HG02981 (cell line): ENCODE measurements at regions not wholly inside any gene's neighbourhood (a gene's known extent, or its start where the extent isn't known, plus 50 kb on each side); places are given as distances from the start of the nearest gene placed in this dataset.
"Not testable (repeated sequence)": the region's sequence is repeated elsewhere in the genome, so short reads cannot be mapped to it uniquely, and the experiment has no call there.

Experiments
- ATAC-seq: cut with Tn5 transposase; IDR thresholded peaks from one replicate; pipeline ENCODE4 v1.9.1; 2021; ENCODE audit warnings: mild to moderate bottlenecking, moderate library complexity; ENCODE audit not compliant: unreplicated experiment

DNA sequence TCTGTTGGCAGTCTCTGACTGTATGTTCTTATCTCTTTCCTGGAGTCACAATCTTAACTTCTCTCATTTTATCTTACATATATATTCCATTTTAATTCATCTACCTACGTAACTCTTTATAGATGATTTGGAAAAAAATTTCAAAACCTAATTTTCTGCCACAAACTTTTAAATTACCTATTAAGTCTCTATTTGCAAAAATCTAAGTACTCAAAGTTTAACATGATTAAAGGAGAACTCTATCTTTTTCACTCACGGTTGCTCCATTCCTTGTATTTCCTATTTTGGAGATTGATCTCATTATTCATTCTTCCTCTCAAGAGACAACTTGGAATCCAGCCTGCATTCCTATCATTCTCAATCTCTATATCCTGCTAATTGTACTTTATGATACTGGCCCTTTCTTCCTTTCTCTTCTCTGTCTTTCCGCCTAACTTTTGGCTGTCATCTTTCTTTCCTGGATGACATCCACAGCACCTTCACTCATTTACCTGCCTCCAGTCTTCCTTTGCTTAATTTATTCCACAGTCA, 1071.1 kb upstream of the CITED2 start:
- ATAC-seq: no peak

DNA sequence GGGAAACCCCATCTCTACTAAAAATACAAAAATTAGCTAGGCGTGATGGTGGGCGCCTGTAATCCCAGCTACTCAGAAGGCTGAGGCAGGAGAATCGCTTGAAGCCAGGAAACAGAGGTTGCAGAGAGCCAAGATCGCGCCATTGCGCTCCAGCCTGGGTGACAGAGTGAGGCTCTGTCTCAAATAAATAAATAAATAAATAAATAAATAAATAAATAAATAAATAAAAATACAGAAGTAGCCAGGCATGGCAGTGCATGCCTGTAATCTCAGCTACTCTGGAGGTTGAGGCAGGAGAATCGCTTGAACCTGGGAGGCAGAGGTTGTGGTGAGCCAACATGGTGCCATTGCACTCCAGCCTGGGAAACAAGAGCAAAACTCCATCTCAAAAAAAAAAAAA, 1068.7 kb upstream of the CITED2 start:
- ATAC-seq: not testable (repeated sequence)

DNA sequence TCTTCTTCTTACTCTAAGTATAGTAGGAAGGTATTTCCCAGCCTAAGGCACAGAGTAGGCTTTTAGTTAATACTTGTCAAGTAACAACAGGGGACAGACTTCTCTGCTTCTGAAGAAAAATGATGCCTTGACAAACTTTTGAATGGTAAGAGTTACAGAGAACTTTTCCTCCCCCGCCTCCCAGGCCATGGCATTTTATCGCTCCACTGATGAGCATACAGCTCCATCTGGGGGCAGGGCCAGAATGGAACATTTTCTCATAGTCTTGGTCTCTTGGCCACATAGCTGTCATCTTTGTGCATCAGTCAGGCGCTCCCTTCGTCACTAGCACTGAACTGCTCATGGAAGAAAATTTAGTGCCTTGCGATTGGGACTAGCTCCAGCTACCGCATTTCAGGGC, 1066.8 kb upstream of the CITED2 start:
- ATAC-seq: no peak

DNA sequence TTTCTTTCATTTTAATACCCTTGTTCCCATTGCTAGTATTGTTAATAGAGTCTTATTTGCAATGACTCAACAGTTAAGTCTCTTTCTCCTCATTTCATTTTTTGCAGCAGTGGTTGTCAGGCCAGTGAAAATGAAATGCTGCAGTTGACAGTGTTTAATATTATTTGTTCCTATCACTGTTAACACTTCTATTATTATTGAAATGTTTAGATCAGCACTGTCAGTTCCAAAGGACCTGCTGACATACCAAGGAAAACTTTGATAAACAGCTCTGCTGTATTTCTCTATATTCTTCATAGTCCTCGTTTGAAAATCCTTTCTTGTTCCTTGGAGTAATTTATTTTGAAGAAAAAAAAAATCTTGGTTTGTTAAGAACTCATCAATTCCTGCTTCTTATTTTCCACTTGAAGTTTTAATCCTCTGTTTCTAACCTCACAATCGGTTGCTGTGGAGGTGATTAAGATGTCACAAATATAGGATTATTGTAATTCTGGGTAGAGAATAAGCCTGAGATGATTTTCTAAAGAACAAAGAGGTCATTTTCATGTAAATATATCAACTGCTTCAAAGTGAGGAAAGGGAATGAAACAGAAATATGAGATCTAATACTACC, 1065.9 kb upstream of the CITED2 start:
- no peak for ATAC-seq

DNA sequence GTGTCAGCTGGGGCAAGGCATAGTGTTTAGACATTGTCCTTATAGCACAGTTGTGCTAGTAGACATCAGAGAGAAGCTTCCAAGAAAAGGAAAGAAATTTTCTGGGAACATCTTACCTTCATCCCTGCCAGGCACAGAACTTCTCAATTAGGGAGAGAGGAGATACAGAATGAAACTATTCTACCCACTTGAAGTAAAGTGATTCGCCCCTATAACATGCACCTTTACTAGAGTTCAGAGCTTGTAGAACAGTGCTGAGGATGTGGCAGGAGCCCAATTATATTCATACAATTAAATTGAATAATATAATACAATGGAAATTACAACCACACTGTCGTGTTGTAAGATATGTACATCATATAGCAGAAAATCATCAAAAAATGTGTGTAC, 1063.9 kb upstream of the CITED2 start:
- ATAC-seq: no peak

DNA sequence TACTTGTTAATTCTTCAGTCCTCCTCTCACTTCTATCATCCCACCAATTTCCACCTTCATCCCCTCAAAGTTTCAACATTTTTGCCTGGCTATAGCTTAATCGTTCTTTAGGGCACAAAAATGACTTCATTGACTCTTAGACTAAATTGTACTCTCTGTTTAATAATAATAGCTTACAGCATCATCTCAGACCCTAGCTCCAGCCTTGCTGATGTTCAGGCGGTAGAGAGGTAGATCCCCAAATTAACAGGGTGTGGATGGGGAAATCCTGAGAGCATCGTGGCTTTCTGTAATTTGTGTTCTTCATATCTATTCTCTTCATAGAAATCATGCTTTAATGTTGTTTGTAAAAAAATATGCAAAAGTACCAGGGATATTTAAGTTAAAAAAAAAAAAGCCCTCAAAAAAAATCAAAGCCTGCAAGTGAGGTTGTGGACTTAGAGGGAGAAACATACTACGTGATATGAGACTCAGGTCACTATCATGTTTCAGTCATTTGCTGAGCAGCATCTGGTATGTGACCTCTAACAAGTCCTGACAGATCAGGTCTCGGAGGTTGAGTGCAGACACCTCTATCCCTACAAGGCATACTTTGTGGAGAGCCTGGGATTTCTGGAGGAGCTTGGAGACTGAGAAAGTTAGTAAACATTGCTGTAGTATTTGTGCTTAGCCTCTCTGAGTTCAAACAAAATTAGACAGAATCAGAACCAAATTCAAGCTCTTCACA, 1063.3 kb upstream of the CITED2 start:
- no peak for ATAC-seq

DNA sequence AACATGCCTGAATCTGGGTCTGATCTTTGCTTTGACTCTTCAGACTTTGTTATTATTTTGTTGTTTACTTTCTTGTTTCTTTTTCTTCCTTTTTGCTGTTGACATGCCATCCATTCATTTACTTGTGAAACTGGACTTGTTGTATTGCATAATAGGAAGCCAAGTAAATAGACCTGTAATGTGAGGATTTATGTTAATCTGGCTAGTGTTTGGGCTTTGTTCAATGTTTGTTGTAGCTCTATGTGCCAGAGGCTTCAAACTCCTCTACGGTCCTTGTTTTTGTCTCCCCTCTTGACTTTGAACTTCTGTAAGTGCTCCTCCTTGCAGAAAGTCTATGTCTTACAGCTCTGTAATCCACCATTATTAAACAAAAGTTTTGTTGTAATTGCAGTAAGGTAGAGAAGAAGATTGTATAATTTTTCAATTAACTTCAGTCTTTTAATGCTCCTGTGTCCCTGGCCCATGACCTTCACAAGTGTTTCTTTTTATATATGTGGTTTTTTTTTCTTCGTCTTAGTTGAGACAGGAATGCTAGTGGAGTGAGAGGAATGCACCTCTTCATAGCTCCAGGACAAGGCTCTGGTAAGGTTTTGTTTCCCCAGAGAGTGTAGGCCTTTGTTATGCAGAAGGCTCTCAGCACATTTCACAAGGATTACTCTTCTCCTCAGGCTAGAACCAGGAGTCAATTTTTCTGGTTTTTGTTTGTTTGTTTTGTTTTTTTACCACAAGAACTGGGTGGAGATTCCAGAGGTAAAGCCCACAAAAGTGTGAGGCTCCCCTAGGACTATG, 1061.8 kb upstream of the CITED2 start:
- no peak for ATAC-seq

DNA sequence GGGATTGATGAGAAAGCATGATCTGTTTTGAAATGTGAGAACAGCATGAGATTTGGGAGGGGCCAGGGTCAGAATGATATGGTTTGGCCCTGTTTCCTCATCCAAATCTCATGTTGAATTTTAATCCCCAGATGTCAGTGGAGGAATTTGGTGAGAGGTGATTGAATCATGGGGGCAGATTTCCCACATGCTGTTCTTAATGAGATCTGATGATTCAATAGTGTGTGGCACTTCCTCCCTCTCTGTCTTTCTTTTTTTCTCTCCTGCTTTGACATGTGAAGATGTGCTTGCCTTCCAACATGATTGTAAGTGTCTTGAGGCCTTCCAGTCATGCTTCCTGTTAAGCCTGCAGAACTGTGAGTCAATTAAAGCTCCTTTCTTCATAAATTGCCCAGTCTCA, 1060.3 kb upstream of the CITED2 start:
- ATAC-seq: no peak

DNA sequence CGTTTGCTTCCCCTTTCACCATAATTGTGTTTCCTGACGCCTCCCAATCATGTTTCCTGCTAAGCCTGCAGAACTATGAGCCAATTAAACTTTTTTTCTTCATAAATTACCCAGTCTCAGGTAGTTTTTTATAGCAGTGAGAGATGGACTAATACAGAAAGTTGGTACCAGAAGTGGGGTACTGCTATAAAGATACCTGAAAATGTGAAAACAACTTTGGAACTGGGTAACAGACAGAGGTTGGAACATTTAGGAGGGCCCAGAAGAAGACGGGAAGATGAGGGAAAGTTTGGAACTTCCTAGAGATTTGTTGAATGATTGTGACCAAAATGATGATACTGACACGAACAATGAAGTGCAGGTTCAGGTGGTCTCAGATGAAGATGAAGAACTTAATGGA, 1058.6 kb upstream of the CITED2 start:
- ATAC-seq: no peak

DNA sequence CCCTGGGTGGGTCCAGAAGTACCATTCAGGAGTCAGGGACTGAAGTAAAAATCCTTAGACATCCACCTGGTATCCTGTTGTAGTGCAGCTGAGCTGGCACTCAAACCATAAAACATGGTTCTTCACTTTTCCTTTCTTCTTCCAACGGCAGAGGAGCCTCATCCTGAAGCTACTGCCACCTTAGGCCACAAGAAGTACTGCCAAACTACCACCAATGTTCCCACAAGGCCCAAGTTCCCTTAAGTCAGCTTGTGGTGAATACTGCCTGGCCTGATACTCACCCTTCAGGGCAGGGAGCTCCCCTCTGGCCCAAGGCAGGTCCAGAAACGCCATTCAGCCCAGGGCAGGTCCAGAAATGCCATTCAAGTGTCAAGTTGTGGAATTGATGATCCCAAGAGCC, 1053.4 kb upstream of the CITED2 start:
- ATAC-seq: no peak

DNA sequence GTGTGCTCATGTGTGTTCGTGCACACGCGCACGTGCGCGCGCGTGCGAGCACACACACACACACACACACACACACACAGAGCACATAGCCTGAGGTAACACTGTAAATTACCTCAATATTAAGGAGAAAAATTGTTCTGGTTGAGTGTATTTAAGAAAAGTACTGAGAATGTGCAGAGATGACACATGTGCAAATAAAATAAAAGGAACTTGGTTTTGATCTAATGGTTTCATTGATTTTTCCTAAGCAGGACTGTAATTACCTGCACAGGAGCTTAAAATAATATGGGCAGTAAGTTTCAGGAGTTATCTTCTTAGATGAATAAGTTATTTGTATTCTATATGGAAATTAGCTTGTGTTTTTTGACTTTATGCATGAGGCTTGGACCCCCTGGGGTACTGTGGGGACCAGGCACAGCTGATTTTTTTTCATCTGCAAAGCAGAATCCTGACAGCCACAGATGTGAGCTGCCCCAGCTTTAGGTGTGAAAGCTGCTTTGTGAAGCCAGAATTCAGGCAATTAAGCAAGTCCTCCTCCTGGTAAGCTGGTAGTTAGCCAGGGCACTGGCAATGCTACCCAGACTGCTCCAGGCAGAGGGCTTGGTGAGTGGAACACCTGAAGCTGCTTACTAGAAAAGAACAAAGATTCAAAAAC, 1040.6 kb upstream of the CITED2 start:
- ATAC-seq: no peak

DNA sequence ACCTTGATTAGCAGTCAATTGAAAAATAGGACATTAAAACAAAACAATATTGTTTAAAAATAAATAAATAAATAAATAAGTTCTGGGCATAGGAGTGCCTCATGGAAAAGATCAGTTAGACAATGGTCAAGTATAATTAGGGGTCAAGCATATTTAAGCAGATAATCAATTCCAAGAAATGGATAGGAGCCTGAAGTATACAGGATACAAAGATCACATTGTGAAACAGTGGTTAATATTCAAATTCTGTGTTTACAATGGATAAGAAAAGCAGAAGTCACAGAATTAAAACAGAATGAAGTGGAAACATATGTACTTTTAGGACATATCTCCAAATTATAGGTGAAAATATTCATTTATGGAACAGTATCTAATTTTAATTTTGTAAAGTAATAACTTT, 1028.6 kb upstream of the CITED2 start:
- no peak for ATAC-seq

DNA sequence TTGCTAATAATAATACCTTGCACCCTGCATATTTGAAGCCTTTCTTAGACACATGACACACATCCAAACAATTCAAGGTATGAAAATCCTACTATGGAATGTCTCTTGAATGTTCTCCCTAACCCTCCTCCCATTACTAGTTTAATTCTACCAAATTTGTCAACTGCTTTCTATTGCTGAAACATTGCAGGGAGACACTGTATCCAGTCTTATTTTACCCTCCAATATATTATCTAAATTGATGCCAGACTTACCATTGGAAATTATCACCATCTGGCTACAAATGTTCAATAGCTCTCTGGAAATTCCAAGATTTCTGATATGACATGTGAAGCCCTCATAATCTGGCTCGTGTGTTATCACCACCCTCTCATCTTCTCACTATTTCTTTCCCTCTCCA, 1027.3 kb upstream of the CITED2 start:
- no peak for ATAC-seq

DNA sequence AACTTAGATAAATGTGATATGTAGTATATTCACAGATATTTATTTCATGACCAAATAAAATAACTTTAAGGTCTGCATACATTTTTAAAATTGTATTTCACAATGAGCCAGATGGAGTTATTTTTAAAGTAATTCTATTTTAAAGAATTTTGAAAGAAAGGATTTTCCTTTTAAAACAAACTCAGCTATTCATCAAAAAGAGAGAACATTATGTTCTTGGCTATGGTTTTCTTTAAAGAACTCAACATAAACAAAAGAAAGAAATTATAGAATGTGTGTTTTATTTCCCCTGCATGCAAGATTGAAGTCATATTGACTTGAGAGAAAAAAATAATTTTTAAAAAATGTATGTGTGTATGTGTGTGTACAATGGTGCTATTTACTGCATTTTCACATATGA, 1023.6 kb upstream of the CITED2 start:
- ATAC-seq: no peak

DNA sequence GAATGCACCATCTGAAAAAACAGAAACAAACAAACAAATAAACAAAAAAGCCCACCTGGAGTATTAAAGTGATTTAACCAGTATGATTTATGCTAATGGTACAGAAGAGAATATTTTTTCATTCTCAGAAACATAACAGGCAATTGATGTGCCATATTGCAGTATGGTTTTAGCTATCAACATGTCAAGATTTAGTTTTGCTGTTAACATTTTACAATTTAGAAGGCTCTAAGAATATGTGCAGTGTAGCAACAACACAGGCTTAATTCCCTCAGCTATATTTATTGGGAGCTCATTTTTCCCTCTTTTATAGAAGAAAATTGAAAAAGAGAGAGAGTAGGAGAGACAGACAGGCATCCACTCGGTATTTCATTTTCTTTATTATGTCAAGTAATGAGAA, 1022.7 kb upstream of the CITED2 start:
- no peak for ATAC-seq

DNA sequence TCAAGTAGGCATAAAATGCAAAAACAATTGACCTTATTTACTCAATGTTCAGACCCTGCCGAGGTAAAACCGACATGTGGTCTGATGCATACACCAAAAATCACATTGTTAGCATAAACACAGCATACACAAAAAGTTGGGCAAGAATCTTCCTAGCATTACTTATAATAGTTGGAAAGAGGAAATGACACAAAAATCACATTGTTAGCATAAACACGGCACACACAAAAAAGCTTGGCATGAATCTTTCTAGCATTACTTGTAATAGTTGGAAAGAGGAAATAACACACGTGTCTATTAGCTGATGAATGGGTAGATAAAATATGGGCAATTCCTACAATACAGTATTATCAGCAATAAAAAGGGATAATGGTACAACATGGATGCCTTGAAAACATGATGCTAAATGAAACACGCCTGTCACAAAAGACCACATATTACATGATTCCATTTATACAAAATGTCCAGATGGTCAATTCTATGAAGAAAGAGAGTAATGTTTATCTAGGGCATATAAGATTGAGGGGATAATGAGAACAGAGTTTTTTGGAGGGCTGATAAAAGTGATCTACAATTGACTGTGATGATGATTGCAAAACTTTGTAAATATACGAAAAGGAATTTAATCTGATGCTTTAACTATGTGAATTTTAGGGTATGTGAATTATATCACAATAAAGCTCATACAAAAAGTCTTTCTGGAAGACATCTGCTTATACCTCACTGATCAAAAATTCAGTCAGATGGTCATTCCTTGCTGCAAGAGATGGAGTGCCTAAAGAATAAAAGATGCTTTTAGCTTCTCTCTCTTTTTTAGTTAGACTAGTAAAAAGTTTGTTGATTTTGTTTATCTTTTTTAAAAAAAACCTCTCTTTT, 1019.5 kb upstream of the CITED2 start:
- no peak for ATAC-seq

DNA sequence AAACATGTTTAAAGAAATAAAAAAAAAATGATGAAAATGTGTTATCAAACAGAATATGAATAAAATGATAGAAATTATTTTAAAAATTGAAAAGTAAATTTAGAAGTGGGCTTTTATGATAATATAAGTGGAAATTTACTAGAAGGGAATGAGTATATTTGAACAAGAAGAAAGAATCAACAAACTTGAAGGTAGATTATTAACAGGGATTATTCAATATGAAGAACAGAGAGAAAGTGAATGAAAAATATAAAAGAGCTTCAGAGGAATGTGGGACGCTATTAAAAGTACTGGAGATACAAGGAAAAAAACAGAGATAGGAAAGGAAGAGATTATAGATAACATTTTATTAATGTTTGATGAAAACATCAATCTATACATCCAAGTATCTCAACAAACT, 1014.4 kb upstream of the CITED2 start:
- ATAC-seq: no peak

DNA sequence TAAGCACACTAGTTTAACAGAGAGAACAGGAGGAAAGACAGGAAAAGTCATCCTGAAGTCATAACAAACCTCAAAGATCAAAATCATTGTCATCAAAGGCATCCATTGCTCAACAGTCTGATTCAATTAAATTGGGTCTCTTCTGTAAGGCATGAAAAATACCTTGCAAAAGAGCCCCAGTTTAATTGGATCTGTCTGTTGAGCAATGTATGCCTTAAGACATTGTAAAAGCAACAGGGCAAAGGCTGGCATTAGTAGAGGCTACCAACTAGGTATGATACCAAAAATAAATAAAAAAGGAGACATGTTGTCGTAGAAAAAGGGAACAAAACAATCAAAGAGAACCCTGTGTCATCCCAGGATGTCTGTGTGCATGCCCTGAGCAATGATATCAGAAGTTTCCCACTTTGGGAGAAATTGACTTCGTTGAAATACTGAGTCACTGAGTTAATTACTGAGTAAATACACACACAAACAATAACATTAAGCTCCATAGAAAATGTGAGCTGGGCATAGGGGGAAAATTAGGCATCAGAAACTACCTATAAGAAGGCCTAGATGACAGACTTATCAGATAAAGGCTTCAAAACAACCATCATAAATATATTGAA, 1013.8 kb upstream of the CITED2 start:
- no peak for ATAC-seq

DNA sequence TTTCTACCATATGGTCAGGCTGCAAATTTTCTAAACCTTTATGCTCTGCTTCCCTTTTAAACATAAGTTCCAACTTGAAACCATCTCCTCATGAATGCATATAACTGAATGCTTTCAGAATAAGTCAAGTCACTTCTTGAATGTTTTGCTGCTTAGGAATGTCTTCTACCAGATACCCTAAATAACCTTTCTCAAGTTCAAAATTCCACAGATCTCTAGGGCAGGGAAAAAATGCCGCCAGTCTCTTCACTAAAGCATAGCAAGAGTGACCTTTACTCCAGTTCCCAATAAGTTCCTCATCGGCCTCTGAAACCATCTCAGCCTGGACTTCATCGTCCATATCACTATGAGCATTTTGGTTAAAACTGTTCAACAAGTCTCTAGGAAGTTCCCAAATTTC, 1011.2 kb upstream of the CITED2 start:
- ATAC-seq: no peak

DNA sequence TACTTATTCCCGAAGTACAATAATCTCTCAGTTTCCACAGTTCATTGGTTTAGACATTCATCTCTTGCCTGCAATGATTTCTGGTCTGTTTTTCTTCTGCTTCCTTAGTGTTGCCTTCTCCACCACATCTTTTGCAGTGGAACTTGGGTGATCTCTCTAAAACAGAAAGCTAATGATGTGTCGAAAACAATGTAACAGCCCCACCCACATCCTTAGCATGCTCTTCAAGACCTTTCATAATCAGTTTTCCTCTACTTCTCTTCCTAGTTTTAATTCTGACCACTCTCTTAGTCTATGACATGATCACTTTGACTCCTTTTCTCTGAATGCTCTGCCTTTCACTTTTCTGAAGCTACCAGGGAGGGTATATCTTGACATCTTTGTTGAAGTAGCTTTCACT, 1007.9 kb upstream of the CITED2 start:
- ATAC-seq: no peak
